Right cardiac atrium (tissue), 5 donors: ENCODE measurements at regions not wholly inside any gene's neighbourhood (a gene's known extent, or its start where the extent isn't known, plus 50 kb on each side); places are given as distances from the start of the nearest gene placed in this dataset.
A peak's percentile ranks its signal among the peaks of the same experiment; 100 is the strongest.

Source experiments
- ATAC-seq, 2 donors: fragments of 200-7000 bp; cut with Tn5 transposase; one replicate each; pipeline versions ENCODE4 v1.8.0 to v1.9.1; 2020; ENCODE audit warnings: moderate library complexity in 2 of 2, mild to moderate bottlenecking in 1 of 2
- DNase-seq, 3 donors: peaks; one replicate each; pipeline ENCODE4 v3.0.0-alpha.2; 2020
- H3K27ac ChIP-seq: one replicate; pipeline ENCODE4 v1.5.1; 2013; ENCODE audit warnings: mild to moderate bottlenecking, low read length, control low read depth, moderate library complexity
- H3K27me3 ChIP-seq: one replicate; pipeline ENCODE4 v1.6.1; 2013; ENCODE audit not compliant: control insufficient read depth, insufficient read depth
- H3K4me1 ChIP-seq: one replicate; pipeline ENCODE4 v1.6.1; 2013; ENCODE audit warnings: low read length; ENCODE audit not compliant: control insufficient read depth, insufficient read depth
- H3K4me3 ChIP-seq: one replicate; pipeline ENCODE4 v1.5.1; 2013; ENCODE audit warnings: low read length, control low read depth
- H3K9me3 ChIP-seq: one replicate; pipeline ENCODE4 v1.6.1; 2013; ENCODE audit warnings: low read length; ENCODE audit not compliant: control insufficient read depth
- WGBS: extraction: QIAGEN DNeasy Blood & Tissue Kit; methylation state at CpG from one replicate; pipeline ENCODE4 v1.1.7; 2013; 5-methylcytosine and 5-hydroxymethylcytosine counted together
- intact Hi-C, 4 donors: fragments of 100-400 bp; cut with DNase I; formaldehyde crosslinking; loops; one replicate each; pipeline versions ENCODE4 v1.11.0 to v1.14.0; 2022 to 2023
- donor health status: healthy with polysubstance abuse.
- donor health status: DM: no; HTN: yes; CAD: no.
- donor health status: DM: no; HTN: no; CAD: no.
- donor health status: DM: no; HTN: yes; CAD: no; lungs with severe emphysema.
- donor health status: DM: yes; HTN: yes; CAD: no.

DNA sequence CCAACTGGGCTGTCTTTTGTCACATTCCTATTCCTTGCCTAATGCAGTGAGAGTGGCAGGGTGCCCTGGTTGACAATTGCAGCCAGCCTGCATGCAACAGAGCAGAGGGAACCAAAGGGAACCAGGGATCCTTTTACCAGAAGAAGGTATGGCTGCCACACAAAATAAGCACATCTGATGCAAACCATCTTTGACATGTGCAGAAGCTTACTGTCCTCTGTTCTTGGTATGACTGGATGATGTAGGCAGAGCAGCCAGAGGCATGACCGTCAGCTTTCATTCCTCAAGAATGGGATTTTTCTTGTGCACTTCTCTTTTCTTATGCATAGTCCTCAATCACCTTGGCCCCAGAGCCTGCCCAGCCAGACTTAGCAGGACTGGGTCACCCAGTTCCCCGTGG lies 116.1 kb downstream of the UQCRFS1 start:
- DNase-seq (no peak), ATAC-seq (no peak)
- Histone ChIP-seq H3K27ac (no peak overlapping the region), H3K4me1 (no peaks in the 10 kb centered on the region), H3K9me3 (no peaks in the 10 kb centered on the region), H3K27me3 (no peaks in the 10 kb centered on the region), H3K4me3 (no peak overlapping the region)
- intact Hi-C loops, result no loop called here
- 60% methylated on average over 2 of the region's 2 CpGs for WGBS

DNA sequence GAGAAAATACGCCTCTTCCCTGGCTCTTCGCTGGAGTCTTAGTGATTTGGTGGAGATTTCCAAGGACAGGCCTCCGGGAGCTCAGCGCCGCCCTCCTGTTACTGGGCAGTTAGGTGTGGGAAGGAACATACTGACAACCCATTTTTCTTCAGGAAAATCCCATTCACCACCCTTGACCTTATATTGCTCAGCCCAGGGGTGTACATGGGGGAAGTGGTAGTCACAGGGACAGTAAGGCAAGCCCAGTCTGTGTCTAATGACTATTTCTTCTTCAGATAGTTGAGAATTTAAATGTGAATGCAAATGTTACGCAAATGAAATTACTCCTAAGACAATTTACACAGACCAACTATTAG lies 119.4 kb downstream of the UQCRFS1 start:
- H3K27ac ChIP-seq, result no peak overlapping the region
- DNase-seq, result no peak
- no peak for ATAC-seq
- no peaks in the 10 kb centered on the region for H3K9me3 ChIP-seq
- intact Hi-C loops, result no loop called here
- no peak overlapping the region for H3K4me3 ChIP-seq
- H3K27me3 ChIP-seq, result no peaks in the 10 kb centered on the region
- no peaks in the 10 kb centered on the region for H3K4me1 ChIP-seq
- 82% methylated on average over 6 of the region's 6 CpGs for WGBS

DNA sequence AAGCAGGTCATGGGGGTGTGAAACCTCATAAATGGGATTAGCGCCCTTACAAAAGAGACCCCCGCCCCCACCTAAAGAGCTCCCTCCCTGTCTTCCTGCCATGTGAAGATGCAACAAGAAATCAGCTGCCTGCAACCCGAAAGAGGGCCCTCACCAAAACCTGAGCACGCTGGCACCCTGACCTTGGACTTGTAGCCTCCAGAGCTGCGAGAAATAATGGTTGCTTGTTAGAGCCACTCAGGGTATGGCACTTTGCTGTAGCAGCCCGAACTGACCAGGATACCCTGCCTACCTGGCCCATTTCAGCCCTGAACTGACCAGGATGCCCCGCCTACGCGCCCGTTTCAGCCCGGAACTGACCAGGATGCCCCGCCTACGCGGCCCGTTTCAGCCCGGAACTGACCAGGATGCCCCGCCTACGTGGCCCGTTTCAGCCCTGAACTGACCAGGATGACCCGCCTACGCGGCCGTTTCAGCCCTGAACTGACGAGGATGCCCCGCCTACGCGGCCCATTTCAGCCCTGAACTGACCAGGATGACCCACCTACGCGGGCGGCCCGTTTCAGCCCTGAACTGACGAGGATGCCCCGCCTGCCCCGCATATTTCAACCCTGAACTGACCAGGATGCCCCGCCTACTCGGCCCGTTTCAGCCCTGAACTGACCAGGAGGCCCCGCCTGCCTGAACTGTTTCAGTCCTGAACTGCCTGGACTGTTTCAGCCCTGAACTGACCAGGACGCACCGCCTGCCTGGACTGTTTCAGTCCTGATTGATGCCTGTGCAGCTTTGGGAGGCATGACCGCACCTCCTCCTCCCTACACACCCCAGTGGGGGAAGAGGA lies 120.0 kb downstream of the UQCRFS1 start:
- no peak overlapping the region for H3K27ac ChIP-seq
- no peaks in the 10 kb centered on the region for H3K27me3 ChIP-seq
- ATAC-seq (peak in 1 of 2 donors; percentile 51), DNase-seq (no peak)
- H3K4me3 ChIP-seq, result no peak overlapping the region
- no peaks in the 10 kb centered on the region for H3K4me1 ChIP-seq
- intact Hi-C loops, result no loop called here
- WGBS, result 88% methylated on average over 41 of the region's 41 CpGs
- H3K9me3 ChIP-seq, result no peaks in the 10 kb centered on the region

DNA sequence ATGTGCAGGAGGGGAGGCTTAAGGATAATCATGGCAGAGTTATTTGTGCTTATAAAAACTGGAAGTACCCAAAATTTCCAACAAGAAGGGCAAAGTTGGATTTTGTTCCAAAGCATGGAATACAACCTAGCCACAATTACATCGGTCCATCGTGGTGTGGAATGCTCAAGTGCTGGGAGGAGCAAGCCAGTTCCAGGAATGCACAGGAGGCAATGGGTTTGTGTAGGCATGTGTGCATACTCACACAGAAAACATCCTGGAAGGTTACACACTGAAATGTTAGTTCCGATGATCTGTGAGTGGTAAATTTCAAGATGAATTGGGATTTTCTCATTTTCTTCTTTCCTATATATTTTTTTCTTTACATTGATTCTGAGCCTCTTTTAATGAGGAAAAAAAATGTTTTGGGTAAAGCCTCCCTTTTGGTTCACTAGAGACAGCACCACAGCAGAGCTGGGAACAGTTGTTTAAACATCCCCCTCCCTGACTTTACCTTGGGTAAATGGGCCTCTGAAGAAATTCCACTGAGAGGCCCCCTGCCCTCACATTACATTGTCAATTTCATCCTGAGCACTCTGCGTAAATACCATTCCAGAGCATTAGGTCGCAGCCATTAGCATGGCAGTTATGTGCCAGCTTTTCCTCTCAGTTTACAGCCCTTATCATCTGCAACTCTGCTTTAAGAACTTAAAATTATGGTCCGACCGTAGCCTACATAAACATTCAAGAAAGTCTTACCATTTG lies 122.0 kb downstream of the UQCRFS1 start:
- no peak overlapping the region for H3K4me3 ChIP-seq
- ATAC-seq, result no peak

DNA sequence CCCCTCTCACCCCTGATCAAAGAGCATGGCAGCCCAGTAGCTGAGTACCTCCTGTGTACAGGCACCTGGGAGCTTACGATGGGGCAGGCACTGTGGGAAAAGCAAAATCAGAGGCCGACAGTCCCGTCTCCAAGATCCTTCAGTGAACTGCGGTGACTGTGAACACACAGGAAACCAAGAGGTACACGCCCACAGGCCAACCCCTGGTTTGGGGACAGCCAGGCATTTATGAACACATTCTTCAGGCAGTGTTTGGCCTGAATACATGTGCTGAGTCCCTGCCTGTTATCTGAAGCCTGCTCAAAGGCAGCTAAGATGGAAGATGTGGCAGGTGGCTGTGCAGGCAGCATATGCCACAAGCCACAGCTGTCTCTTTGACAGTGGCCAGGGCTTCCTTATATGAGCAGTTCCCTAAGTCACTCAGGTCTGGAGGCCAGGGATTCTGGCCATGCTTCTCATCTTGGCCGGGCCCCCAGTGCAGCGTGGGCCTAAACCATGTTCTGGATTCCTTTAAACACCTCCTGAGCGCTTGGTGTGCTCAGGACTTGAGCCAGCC lies 123.6 kb downstream of the UQCRFS1 start:
- Histone ChIP-seq H3K27ac (no peak overlapping the region), H3K9me3 (no peaks in the 10 kb centered on the region), H3K4me3 (no peak overlapping the region), H3K27me3 (no peaks in the 10 kb centered on the region), H3K4me1 (no peaks in the 10 kb centered on the region)
- WGBS, result 76% methylated on average over 8 of the region's 8 CpGs
- DNase-seq (no peak), ATAC-seq (no peak)
- intact Hi-C loops, result no loop called here

More for the DNA sequence above, 122.0 kb downstream of the UQCRFS1 start:
- intact Hi-C loops, result no loop called here
- no peak for DNase-seq
- 61% methylated on average over 7 of the region's 7 CpGs for WGBS
- Histone ChIP-seq H3K4me1 (no peaks in the 10 kb centered on the region), H3K27me3 (no peaks in the 10 kb centered on the region), H3K9me3 (no peaks in the 10 kb centered on the region), H3K27ac (no peak overlapping the region)

DNA sequence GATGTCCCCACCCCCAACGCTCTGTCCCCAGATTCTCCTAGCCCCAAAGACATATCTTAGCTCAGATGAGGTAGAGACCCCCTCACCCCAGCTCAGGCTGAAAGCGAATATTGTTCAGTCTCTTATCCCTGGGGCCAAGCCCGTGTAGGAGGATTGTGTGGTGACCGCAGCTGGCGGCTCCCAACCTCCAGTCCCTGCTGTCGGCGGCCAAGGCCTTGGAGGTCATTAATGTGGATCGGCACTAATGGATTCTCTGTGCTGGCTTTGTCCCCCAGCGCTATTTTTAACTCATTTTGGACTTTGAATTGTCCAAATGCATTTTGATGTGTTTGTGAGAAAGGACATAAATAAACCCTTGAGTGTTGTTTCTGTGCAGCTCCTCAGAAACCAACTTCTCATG lies 124.2 kb downstream of the UQCRFS1 start:
- H3K4me3 ChIP-seq, result no peak overlapping the region
- intact Hi-C loops, result no loop called here
- 61% methylated on average over 9 of the region's 9 CpGs for WGBS
- no peaks in the 10 kb centered on the region for H3K27me3 ChIP-seq
- ATAC-seq (no peak), DNase-seq (no peak)
- no peaks in the 10 kb centered on the region for H3K9me3 ChIP-seq
- H3K4me1 ChIP-seq, result no peaks in the 10 kb centered on the region
- H3K27ac ChIP-seq, result no peak overlapping the region

DNA sequence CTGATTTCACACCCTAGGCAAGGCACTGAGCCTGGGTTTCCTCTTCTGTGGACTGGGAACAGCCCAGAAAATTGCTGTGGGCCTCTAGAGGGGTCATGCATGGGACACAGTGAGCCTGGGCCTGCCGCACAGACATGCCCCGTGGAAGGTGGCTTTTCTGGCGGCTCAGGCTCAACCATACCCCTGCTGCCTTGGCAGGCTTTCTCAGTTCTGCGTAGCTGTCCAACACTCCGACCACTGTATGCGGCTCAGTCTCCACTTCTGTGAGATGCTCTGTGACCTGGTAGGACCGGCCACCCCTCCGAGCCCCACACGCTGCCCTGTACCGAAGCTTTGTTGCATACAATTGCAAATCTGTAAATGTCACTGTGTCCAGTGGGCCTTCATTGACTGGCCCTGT lies 126.3 kb downstream of the UQCRFS1 start:
- DNase-seq (no peak), ATAC-seq (no peak)
- Histone ChIP-seq H3K4me3 (no peak overlapping the region), H3K9me3 (no peaks in the 10 kb centered on the region), H3K27me3 (no peaks in the 10 kb centered on the region), H3K27ac (no peak overlapping the region), H3K4me1 (no peaks in the 10 kb centered on the region)
- WGBS, result 90% methylated on average over 10 of the region's 10 CpGs
- intact Hi-C loops, result no loop called here

DNA sequence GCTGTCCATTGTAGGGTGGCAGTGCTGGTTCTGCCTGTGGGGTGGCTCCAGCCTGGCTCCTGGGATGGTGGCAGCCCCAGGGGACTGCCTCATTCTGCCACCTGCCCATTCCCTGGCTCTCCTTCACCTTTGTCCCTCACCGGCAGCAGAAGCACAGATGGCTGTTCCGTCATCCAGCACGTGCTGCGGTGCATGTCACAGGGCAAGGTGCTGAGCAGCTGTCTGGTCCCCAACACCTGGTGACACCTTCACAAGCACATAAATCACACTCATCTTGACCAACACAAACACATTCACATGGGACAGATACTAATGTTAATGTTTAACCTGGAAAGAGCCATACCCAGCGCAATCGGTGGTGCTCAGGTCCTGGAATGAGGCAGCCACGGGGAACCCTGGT lies 126.8 kb downstream of the UQCRFS1 start:
- intact Hi-C loops, result no loop called here
- DNase-seq (no peak), ATAC-seq (no peak)
- Histone ChIP-seq H3K4me3 (no peak overlapping the region), H3K4me1 (no peaks in the 10 kb centered on the region), H3K27me3 (no peaks in the 10 kb centered on the region), H3K27ac (no peak overlapping the region), H3K9me3 (no peaks in the 10 kb centered on the region)
- 89% methylated on average over 7 of the region's 7 CpGs for WGBS

DNA sequence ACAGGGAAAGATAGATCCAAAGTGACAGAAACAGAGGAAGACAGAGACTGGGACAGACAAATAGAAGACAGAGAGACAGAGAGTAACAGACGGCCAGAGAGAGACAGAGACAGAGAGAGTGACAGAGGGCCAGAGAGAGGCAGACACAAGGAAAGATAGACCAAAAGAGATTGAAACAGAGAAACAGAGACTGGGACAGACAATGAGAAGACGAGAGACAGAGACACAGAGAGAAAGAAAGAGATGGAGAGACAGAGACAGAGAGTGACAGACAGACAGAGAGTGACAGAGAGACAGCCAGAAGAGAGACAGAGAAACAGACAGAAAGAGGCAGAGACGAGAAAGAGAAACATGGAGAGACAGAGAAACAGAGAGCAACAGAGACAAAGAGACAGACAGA lies 127.3 kb downstream of the UQCRFS1 start:
- ATAC-seq, result no peak
- no peak overlapping the region for H3K4me3 ChIP-seq
- WGBS, result 61% methylated on average over 3 of the region's 3 CpGs
- H3K27me3 ChIP-seq, result no peaks in the 10 kb centered on the region
- DNase-seq, result no peak
- no peaks in the 10 kb centered on the region for H3K4me1 ChIP-seq
- no peak overlapping the region for H3K27ac ChIP-seq
- intact Hi-C loops, result no loop called here
- no peaks in the 10 kb centered on the region for H3K9me3 ChIP-seq

DNA sequence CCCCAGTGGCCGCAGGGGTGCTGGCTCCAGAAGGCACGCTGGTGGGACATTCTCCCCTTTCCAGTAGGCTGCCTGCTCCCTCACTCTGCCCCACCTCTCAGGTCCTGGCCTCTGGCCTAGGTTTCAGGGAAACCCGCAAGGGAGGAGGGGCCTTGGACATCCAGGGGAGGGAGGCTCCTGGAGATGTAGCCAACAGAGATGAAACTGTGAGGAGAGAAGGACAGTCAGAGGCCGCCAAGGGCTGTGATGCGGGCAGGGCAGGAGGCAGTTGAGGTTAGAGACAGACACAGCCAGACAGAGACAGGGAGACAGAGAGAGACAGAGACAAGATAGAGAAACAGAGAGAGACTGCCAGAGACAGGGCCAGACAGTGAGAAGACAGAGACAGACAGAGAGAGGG lies 127.7 kb downstream of the UQCRFS1 start:
- Histone ChIP-seq H3K4me1 (no peaks in the 10 kb centered on the region), H3K27me3 (no peaks in the 10 kb centered on the region), H3K9me3 (no peaks in the 10 kb centered on the region), H3K27ac (no peak overlapping the region), H3K4me3 (no peak overlapping the region)
- ATAC-seq, result no peak
- intact Hi-C loops, result no loop called here
- no peak for DNase-seq
- 70% methylated on average over 5 of the region's 5 CpGs for WGBS

DNA sequence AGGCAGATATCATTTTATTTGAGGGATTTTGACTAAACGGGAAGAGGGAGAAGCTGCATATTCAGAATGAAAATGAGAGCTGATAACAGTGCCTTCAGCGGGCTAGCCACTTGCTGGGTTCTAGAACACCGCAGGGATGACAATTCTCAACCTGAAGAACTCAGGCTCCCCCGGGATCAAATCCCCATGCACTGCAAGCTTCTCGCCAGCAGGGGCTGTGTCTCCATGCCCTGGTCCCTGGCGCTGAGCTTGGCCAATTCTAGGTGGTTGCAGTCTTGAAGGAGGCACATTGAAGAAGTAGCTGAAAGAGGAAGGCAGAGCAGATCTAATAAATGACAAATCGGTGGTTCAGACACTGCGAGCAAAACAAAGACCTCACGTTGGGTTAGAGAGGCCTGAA lies 128.7 kb downstream of the UQCRFS1 start:
- ATAC-seq (no peak), DNase-seq (no peak)
- Histone ChIP-seq H3K4me1 (no peaks in the 10 kb centered on the region), H3K27me3 (no peaks in the 10 kb centered on the region), H3K9me3 (no peaks in the 10 kb centered on the region), H3K27ac (no peak overlapping the region), H3K4me3 (no peak overlapping the region)
- intact Hi-C loops, result no loop called here
- 71% methylated on average over 9 of the region's 9 CpGs for WGBS
